Cardiac septum (tissue), 1 donor: ENCODE measurements at regions not wholly inside any gene's neighbourhood (a gene's known extent, or its start where the extent isn't known, plus 50 kb on each side); places are given as distances from the start of the nearest gene placed in this dataset.

ENCODE experiments used
- DNase-seq: peaks from one replicate; pipeline ENCODE4 v3.0.0-alpha.2; 2020; ENCODE audit warnings: low spot score
- intact Hi-C: fragments of 100-400 bp; cut with DNase I; formaldehyde crosslinking; loops from one replicate; pipeline ENCODE4 v1.14.0; 2022
- donor health status: DM: no; HTN: no; CAD: no.

DNA sequence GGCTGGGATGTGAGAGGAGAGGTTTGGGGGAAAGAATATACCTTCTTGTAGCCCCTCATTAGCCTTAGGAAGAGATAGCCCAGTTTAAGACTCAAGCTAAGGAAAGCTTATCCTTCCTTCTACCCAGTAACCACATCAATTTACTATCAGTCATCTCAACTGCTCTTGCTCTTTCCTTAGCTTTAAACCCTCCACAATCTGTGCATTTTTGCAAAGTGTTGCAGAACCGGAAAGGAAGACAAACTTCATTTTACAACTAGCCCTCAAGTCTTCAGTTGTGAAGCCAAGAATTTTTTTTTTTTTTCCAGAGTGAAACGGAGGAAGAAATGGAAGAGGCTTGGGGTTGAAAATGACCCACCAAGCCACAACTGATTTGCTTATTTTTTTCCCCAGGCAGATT is 137.0 kb upstream of the LMO4 start:
- intact Hi-C loops: no loop called here
- no peak for DNase-seq

DNA sequence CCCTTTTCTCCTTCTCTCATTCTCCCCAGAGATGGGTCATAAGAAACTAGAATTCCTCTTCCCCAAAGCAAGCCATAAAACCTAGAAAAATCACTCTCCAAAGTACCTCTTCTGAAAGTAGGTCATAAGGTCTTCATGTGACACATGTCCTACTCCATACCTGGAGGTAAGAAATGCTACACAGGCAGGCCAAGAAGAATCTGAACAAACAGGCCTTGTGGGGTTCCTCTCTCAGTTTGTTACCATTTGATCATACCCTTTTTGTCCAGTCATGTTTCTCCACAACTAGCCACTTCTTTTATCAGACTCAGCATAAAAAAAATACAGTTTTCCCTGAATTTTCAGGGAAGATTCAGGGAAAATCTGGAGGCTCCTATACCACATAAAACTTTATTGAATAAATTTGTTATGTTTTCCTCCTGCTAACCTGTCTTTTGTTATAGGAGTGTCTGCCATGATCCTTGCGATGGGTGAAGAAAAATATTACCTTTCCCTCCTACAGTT is 134.4 kb upstream of the LMO4 start:
- DNase-seq: no peak

GRCh38 chr1:87194856-87195255 is 133.8 kb upstream of the LMO4 start:
- intact Hi-C loops: no loop called here
- no peak for DNase-seq

More for the DNA sequence above, 134.4 kb upstream of the LMO4 start:
- intact Hi-C loops: no loop called here

DNA sequence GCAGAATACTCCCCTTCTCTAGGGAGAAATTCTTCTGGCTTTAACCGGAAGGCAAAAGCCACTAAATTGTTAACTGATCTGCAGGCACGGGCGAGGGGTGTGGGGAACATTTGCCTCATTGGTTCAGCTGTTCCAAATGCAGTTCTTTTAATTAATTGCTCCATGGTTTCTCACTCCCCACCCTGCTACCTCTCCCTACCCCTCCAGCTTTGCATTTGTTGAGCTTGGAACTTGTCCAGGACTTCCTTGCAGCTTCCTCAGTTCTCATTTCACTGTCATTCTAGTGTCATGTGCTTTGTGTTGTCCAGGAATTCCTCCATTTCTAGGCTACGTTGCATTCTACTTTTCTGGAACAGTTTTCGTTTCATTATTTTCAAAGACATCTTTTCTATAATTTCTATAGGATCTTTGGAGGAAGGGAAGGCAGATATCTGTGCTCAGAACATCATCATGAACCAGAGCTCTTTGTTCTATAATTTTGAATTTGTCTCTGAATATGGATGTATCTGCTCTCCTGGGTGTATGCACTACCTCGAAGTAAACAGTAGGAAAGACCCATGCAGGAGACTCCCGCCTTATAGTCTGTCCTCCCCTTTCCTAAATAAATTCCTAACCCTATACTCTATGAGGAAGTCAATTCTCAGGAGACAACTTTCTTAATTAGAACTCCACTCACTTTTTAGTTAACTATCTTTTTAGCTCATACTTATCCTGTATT is 132.4 kb upstream of the LMO4 start:
- no peak for DNase-seq
- intact Hi-C loops: no loop called here

- intact Hi-C loops: no loop called here
Observed at GRCh38 chr1:87197156-87197555, 131.5 kb upstream of the LMO4 start.

GRCh38 chr1:87197641-87198040 is 131.0 kb upstream of the LMO4 start:
- intact Hi-C loops: no loop called here
- no peak for DNase-seq

More at GRCh38 chr1:87197156-87197555, 131.5 kb upstream of the LMO4 start:
- DNase-seq: no peak

- no peak for DNase-seq
- intact Hi-C loops: no loop called here
Observed at GRCh38 chr1:87200875-87201638, 127.6 kb upstream of the LMO4 start.

GRCh38 chr1:87201768-87202167 is 126.9 kb upstream of the LMO4 start:
- intact Hi-C loops: no loop called here

DNA sequence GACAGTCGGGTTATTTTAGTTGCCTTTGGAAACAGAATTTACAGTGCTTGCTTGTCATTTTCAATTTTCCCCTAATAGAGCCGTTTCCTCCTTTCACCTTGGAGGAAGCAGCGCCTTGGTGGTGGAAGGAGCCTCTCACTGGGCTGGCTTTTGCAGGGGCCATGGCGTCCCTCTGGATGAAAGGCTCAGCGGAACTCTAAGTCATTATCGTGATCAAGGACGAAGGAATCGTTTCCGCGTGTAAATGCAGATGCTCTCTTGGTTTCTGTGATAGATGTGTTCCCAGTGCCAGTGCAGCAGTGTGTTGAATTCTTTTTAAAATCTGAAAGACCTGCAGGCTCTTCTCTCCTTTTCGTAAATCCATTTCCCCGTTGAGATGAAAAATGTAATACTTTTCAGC is 126.2 kb upstream of the LMO4 start:
- intact Hi-C loops: no loop called here
- DNase-seq: no peak

More at GRCh38 chr1:87201768-87202167, 126.9 kb upstream of the LMO4 start:
- DNase-seq: no peak

DNA sequence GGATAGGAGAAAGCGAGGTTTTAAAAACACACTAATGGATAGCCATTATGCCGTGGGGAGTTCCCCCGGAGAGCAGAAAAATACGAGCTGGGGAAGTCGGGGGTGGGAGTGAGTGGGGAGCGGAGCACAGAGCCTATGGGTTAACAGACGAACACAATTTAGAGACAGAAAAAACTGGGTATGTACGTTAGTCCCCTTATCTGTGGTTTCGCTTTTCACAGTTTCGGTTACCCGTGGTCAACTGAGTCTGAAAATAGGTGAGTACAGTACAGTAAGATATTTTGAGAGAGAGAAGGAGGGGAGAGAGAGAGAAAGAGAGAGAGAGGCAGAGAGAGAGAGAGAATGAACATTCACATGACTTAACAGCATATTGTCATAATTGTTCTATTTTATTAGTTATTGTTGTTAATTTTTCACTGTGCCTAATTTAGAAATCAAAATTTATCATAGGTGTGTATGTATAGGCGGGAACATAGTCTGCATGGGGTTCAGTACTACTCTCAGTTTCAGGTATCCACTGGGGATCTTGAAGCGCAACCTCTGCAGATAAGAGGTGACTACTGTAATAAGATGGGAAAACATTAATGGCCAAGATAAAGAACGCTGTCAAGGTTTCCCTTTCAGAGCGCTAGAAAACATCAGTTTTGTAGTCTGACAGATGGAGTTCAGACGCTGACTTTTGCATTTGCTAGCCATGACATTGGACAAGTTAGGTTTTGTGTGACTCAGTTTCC is 125.6 kb upstream of the LMO4 start:
- DNase-seq: no peak
- intact Hi-C loops: no loop called here

- DNase-seq: no peak
Observed at GRCh38 chr1:87203904-87204303, 124.8 kb upstream of the LMO4 start.

GRCh38 chr1:87204441-87204840 is 124.2 kb upstream of the LMO4 start:
- intact Hi-C loops: no loop called here
- no peak for DNase-seq

More at GRCh38 chr1:87203904-87204303, 124.8 kb upstream of the LMO4 start:
- intact Hi-C loops: no loop called here

DNA sequence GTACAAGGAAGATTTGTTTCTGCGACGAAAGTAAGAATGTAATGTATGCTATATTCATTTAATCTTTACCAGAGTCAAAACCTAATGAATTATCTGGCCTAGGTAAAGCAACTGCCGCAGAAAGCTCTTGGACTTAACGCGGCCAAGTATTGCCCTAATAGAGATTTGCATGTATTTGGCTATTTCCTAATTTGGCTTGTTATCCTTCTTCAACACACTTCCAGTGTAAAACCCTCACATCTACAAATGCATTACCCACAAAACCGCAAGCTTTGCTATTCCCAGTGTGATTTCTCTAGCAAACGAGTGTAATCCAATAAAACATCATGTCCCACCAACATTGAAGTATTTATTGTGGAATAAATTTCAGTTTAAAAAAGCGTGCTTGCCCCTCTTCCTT is 123.8 kb upstream of the LMO4 start:
- intact Hi-C loops: no loop called here
- DNase-seq: no peak

DNA sequence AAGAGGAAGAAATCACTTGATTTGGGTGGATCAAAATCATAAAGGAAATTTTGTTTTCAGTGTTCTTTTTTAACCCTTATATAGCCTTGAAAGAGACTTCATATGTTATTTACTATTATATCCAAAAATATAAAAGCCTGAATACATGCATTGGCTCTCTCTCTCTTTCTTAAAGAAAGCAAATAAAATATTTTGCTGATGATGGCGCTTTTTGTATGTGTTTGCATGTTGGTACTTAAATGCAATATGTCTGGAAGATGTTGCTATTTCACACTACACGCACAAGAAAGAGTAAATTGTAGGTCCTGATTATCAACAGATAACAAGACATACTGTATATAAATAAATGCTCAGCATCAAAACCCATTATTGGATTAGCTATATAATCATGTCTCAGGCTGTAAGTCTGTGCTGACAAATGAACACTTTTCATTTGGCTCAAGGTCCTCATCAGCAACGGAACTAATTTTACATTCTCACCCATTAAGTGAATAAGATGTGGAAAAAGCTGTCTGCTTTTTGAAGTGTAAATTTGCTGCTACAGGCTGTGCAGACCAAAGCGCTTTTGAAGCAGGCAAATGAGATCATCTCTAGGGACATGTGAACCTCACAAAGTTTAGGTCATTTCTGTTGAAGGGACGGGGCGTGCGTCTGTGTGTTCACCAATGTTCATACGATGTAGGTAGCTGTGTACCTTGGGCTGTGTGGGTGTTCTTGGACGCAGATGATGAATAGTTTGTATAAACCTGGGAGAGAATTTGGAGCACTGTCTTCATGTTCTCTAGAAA is 122.4 kb upstream of the LMO4 start:
- intact Hi-C loops: no loop called here

DNA sequence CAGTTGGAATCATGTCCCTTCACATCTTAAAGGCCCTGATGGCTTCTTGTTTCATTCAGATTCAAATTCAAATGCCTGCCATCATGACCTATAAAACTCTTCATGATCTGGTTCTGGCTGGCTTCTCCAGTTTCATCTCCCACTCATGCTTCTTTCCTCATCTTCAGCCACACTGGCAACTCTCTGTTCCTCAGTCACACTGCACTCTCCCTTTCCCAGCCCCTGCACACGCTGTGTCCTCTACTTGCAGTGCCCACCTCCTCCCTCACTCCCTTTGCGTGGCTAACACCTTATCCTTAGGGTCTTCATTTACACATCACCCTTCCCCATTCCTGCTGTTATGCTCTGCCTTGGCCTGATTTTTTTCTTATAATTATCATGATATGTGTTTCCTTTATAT is 120.6 kb upstream of the LMO4 start:
- DNase-seq: no peak

More for the DNA sequence above, 122.4 kb upstream of the LMO4 start:
- DNase-seq: no peak

GRCh38 chr1:87208931-87209330 is 119.7 kb upstream of the LMO4 start:
- intact Hi-C loops: no loop called here
- DNase-seq: no peak

More for the DNA sequence above, 120.6 kb upstream of the LMO4 start:
- intact Hi-C loops: no loop called here

- intact Hi-C loops: no loop called here
- no peak for DNase-seq
Observed at GRCh38 chr1:87210151-87210550, 118.5 kb upstream of the LMO4 start.

- intact Hi-C loops: no loop called here
- DNase-seq: no peak
Observed at GRCh38 chr1:87212431-87213134, 116.1 kb upstream of the LMO4 start.

DNA sequence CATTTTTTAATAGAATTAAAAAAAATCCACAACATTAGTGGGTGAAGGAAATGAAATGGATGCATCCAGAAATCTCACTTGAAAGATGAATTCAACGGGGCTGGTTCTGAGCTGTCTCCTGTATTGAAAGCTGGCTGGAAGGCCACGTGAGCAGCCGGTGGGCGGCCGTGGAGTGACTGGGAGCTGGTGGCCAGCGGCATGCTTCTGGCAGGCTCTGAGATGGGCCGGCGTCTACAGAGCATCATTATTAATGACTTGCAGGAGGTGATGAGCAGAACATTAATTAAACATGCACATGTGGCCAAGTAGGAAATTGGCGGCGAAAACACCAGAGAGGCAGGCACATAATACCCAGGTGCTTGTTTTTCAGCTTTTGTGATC is 115.6 kb upstream of the LMO4 start:
- intact Hi-C loops: no loop called here
- DNase-seq: no peak
